ENCODE measurements at regions not wholly inside any gene's neighbourhood (a gene's known extent, or its start where the extent isn't known, plus 50 kb on each side); places are given as distances from the start of the nearest gene placed in this dataset.

GRCh38 chr12:93279565-93280412 is 97.9 kb upstream of the NUDT4 start:
- TF ChIP-seq, protein P1, sequence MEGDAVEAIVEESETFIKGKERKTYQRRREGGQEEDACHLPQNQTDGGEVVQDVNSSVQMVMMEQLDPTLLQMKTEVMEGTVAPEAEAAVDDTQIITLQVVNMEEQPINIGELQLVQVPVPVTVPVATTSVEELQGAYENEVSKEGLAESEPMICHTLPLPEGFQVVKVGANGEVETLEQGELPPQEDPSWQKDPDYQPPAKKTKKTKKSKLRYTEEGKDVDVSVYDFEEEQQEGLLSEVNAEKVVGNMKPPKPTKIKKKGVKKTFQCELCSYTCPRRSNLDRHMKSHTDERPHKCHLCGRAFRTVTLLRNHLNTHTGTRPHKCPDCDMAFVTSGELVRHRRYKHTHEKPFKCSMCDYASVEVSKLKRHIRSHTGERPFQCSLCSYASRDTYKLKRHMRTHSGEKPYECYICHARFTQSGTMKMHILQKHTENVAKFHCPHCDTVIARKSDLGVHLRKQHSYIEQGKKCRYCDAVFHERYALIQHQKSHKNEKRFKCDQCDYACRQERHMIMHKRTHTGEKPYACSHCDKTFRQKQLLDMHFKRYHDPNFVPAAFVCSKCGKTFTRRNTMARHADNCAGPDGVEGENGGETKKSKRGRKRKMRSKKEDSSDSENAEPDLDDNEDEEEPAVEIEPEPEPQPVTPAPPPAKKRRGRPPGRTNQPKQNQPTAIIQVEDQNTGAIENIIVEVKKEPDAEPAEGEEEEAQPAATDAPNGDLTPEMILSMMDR (IDR thresholded peaks at IDR 0.05; ENCODE audit: low read depth, low read length): no peak
- H3K4me3 ChIP-seq (ENCODE audit: low read depth, low read length): no peak overlapping the region
- in situ Hi-C loops (cut with HindIII; ENCODE audit: low sequenced_read_pairs): no loop called here
- DNase-seq (ENCODE audit: low read depth, low spot score): no peak

- in situ Hi-C loops (cut with HindIII; ENCODE audit: low sequenced_read_pairs): no loop called here
- DNase-seq (ENCODE audit: low read depth, low spot score): no peak
- TF ChIP-seq, protein P1 (IDR thresholded peaks at IDR 0.05; ENCODE audit: low read depth, low read length): no peak
- H3K4me3 ChIP-seq (ENCODE audit: low read depth, low read length): no peak overlapping the region
These were observed 90.6 kb upstream of the NUDT4 start for GRCh38 chr12:93287149-93287548.

DNA sequence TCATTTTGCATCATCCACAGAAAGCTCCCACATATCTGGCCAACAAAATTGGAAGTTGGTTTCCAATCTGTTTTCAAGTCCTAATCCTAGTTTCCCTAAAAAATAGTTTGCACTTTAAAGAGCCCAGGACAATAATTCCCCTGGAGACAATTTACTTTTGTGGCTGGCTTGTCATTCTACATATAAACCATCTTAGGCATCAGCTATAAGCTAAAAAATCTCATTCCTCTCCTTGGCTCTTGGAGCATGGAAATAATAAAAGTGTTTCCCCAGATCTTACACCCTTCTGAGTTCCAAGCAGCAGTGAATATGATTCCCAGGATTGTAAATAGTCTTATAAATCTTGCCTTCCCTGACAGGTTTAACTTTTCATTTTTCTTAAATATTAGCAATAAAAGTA is 89.1 kb upstream of the NUDT4 start:
- TF ChIP-seq, protein P1 (IDR thresholded peaks at IDR 0.05; ENCODE audit: low read depth, low read length): no peak
- in situ Hi-C loops (cut with HindIII; ENCODE audit: low sequenced_read_pairs): no loop called here
- DNase-seq (ENCODE audit: low read depth, low spot score): no peak
- no peak overlapping the region for H3K4me3 ChIP-seq (ENCODE audit: low read depth, low read length)

DNA sequence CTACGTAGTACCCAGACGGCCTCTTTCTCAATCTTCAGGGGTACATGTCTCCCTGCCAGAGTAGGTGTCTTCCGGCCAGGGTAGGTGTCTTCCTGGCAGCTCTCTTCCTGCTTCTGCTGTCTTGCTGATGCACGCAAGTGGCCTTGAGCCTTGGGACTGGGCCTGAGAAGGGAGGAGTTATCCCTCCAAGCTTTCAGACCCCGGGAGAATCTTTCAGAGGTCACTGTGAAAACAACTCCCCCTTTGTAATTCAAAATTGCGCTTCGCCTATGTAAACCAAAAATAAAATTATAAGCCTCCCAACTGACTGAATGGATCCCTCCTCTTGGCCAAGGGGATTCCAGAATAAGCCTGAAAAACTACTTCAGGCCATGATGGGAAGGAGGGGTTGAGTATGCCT is 87.3 kb upstream of the NUDT4 start:
- TF ChIP-seq, protein P1 (IDR thresholded peaks at IDR 0.05; ENCODE audit: low read depth, low read length): no peak
- no peak for DNase-seq (ENCODE audit: low read depth, low spot score)
- H3K4me3 ChIP-seq (ENCODE audit: low read depth, low read length): no peak overlapping the region
- in situ Hi-C loops (cut with HindIII; ENCODE audit: low sequenced_read_pairs): no loop called here

- no peak overlapping the region for H3K4me3 ChIP-seq (ENCODE audit: low read depth, low read length)
- TF ChIP-seq, protein P1 (IDR thresholded peaks at IDR 0.05; ENCODE audit: low read depth, low read length): no peak
- no peak for DNase-seq (ENCODE audit: low read depth, low spot score)
- in situ Hi-C loops (cut with HindIII; ENCODE audit: low sequenced_read_pairs): no loop called here
These were observed 85.5 kb upstream of the NUDT4 start for GRCh38 chr12:93292213-93292612.

DNA sequence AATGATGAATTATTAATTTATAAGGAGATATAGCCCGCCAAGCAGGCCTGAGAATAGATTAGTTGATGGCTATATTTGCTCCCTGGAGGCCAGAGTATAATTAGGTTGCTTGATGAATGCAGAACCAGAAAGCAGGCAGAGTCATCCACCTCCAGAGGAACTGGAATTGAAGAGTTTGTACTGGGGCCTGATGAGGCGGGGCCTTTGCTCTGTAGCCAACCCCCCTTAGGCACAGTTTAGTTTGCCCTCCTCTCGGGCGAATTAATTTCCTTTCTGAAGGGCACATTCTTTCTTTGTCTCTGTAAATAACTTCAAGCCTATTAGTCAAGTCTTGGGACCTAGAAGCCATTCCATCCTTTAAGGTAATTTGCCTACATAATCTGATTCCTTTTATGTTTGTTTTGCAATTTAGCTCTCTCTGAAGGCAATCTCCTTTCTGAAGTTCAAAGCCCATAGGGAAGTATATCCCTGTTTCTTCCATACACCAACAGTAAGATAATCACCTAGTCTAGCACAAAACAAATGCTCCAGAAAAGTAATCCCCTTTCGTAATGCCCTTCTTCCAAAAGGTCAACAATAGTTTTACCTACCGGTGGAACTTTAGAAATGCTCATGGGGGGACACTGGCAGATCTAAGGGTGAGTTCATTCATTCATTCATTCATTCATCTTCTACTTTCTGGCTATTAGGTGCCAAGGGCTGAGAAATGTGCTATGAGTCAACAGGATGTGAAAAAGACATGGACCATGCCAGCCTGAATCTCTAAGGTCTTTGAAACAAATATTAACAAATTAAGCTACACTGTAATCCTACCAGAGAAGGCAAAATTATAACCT is 84.8 kb upstream of the NUDT4 start:
- DNase-seq (ENCODE audit: low read depth, low spot score): no peak
- in situ Hi-C loops (cut with HindIII; ENCODE audit: low sequenced_read_pairs): no loop called here
- TF ChIP-seq, protein P1 (IDR thresholded peaks at IDR 0.05; ENCODE audit: low read depth, low read length): no peak
- H3K4me3 ChIP-seq (ENCODE audit: low read depth, low read length): no peak overlapping the region
